Endothelial cell of umbilical vein (primary cell): ENCODE measurements at regions not wholly inside any gene's neighbourhood (a gene's known extent, or its start where the extent isn't known, plus 50 kb on each side); places are given as distances from the start of the nearest gene placed in this dataset.

ENCODE experiments used
- BruUV-seq: library from RNA; stranded (reverse); fragments of 400-500 nt; replicated peaks from 2 replicates; lab custom pipeline; 2021; lab: Mats Ljungman, UMichigan
- CTCF ChIA-PET: fragments of 300-600, 350-600 bp; sonication (Branson Sonifier 250); formaldehyde crosslinking; loops from one replicate; lab custom pipeline; 2021; ENCODE audit warnings: antibody characterized with exemption, inconsistent platforms; lab: Charles Lee
- POLR2A ChIA-PET: fragments of 300-600, 350-600 bp; sonication (Branson Sonifier 250); formaldehyde crosslinking; loops from one replicate; lab custom pipeline; 2021; ENCODE audit warnings: antibody characterized with exemption, inconsistent platforms; lab: Charles Lee
- DNase-seq: peaks from one replicate; pipeline ENCODE4 v3.0.0-alpha.2; 2011; ENCODE audit warnings: low read depth, low spot score
- FAIRE-seq: peaks from 2 replicates; lab custom pipeline; 2011; peaks lifted over from hg19 to GRCh38; lab: Jason Lieb, UNC
- H2AFZ ChIP-seq: 2 replicates; pipeline ENCODE4 v1.6.0; 2012; ENCODE audit warnings: low read depth, low read length, control low read depth, inconsistent platforms
- H3K27ac ChIP-seq: 2 replicates; pipeline ENCODE4 v1.5.1; 2011; ENCODE audit warnings: low read depth, mild to moderate bottlenecking, control low read depth, low read length, moderate library complexity; ENCODE audit not compliant: insufficient read depth
- H3K27me3 ChIP-seq, 2 experiments: 2 replicates each; pipeline versions ENCODE4 v1.6.0 to v1.6.1; 2011; ENCODE audit warnings: low read length in 2 of 2, mixed read lengths in 1 of 2; ENCODE audit not compliant: control insufficient read depth in 2 of 2, insufficient read depth in 2 of 2
- H3K36me3 ChIP-seq, 2 experiments: 2 replicates in 1 of 2; 3 replicates in 1 of 2; pipeline ENCODE4 v1.5.1; 2011; ENCODE audit warnings: low read length in 2 of 2, mild to moderate bottlenecking in 1 of 2, moderate library complexity in 1 of 2; ENCODE audit not compliant: control insufficient read depth in 2 of 2, insufficient read depth in 2 of 2; ENCODE audit errors: extremely low read depth in 1 of 2
- H3K4me1 ChIP-seq: 3 replicates; pipeline ENCODE4 v1.5.1; 2011; ENCODE audit warnings: mild to moderate bottlenecking, low read length; ENCODE audit not compliant: control insufficient read depth, insufficient read depth; ENCODE audit errors: extremely low read depth
- H3K4me2 ChIP-seq: 2 replicates; pipeline ENCODE4 v1.6.1; 2011; ENCODE audit warnings: low read length, control low read depth, mixed read lengths; ENCODE audit not compliant: insufficient read depth
- H3K4me3 ChIP-seq, 3 experiments: fragments of 200-600 bp in 1 of 3; sonication (generic), shearing (Covaris generic) in 1 of 3; replicated peaks in 1 of 3; 2 replicates each; pipeline ENCODE4 v1.5.1; 2011 to 2016; ENCODE audit warnings: control low read depth in 3 of 3, low read length in 3 of 3, mild to moderate bottlenecking in 2 of 3, inconsistent platforms in 1 of 3, low read depth in 1 of 3, moderate library complexity in 1 of 3; ENCODE audit not compliant: insufficient read depth in 1 of 3
- H3K79me2 ChIP-seq: 2 replicates; pipeline ENCODE4 v1.6.0; 2012; ENCODE audit warnings: low read length, inconsistent platforms; ENCODE audit not compliant: control insufficient read depth, insufficient read depth
- H3K9ac ChIP-seq: replicated peaks from 2 replicates; pipeline ENCODE3; 2011; ENCODE audit warnings: low read length, control low read depth; ENCODE audit not compliant: insufficient read depth; ENCODE audit errors: extremely low read depth
- H3K9me1 ChIP-seq: replicated peaks from 3 replicates; pipeline ENCODE4 v1.6.0; 2011; ENCODE audit warnings: mild to moderate bottlenecking, low read length; ENCODE audit not compliant: control insufficient read depth, insufficient read depth; ENCODE audit errors: extremely low read depth
- H3K9me3 ChIP-seq: replicated peaks from 2 replicates; pipeline ENCODE4 v1.5.1; 2012; ENCODE audit warnings: low read length, inconsistent platforms; ENCODE audit not compliant: control insufficient read depth, insufficient read depth
- H4K20me1 ChIP-seq: replicated peaks from 2 replicates; pipeline ENCODE3; 2011; ENCODE audit warnings: mild to moderate bottlenecking, low read length; ENCODE audit not compliant: control insufficient read depth, insufficient read depth; ENCODE audit errors: extremely low read depth
- CTCF ChIP-seq, 2 donors: IDR thresholded peaks; 1 replicate in 1 of 2; 2 replicates in 1 of 2; pipeline ENCODE4 v1.5.1; 2011; ENCODE audit warnings: low read length in 2 of 2, mild to moderate bottlenecking in 2 of 2, moderate library complexity in 2 of 2, control low read depth in 1 of 2, inconsistent platforms in 1 of 2, low read depth in 1 of 2; ENCODE audit not compliant: insufficient read depth in 1 of 2; ENCODE audit errors: extremely low read depth in 1 of 2
- EZH2 ChIP-seq: IDR thresholded peaks from 2 replicates; pipeline ENCODE4 v1.6.1; 2012; ENCODE audit warnings: borderline replicate concordance, low read depth, mild to moderate bottlenecking, moderate library complexity, low read length, inconsistent platforms; ENCODE audit not compliant: severe bottlenecking
- FOS ChIP-seq: IDR thresholded peaks from 2 replicates; pipeline ENCODE4 v1.6.1; 2011; ENCODE audit warnings: mild to moderate bottlenecking, low read length, moderate library complexity, borderline replicate concordance; ENCODE audit not compliant: insufficient read depth
- GATA2 ChIP-seq: IDR thresholded peaks from 2 replicates; pipeline ENCODE4 v1.7.0; 2011; ENCODE audit warnings: low read depth, mild to moderate bottlenecking, moderate library complexity, mixed read lengths, low read length; ENCODE audit not compliant: insufficient read length, insufficient read depth
- JUN ChIP-seq: IDR thresholded peaks from 2 replicates; pipeline ENCODE4 v1.6.1; 2011; ENCODE audit warnings: borderline replicate concordance, low read depth; ENCODE audit not compliant: insufficient read length, insufficient read depth
- MAX ChIP-seq: IDR thresholded peaks from 2 replicates; pipeline ENCODE4 v1.6.1; 2011; ENCODE audit not compliant: insufficient read depth, insufficient read length
- MYC ChIP-seq: IDR thresholded peaks from one replicate; pipeline ENCODE4 v1.6.1; 2011; ENCODE audit warnings: mild to moderate bottlenecking, low read depth, low read length
- POLR2A ChIP-seq: IDR thresholded peaks from 2 replicates; pipeline ENCODE4 v1.6.1; 2012; ENCODE audit warnings: low read depth, mild to moderate bottlenecking, control low read depth, low read length
- POLR2AphosphoS5 ChIP-seq: IDR thresholded peaks from 2 replicates; pipeline ENCODE4 v1.6.1; 2012; ENCODE audit warnings: low read depth, mild to moderate bottlenecking, control low read depth, low read length, moderate library complexity; ENCODE audit not compliant: insufficient read depth
- dilution Hi-C: fragments of 300-500 bp; cut with MboI; formaldehyde crosslinking; loops from one replicate; pipeline ENCODE4 v1.15.0; 2019; ENCODE audit warnings: low sequenced_read_pairs; ENCODE audit not compliant: extremely low pct_ligation_motif_present
- intact Hi-C: fragments of 100-400 bp; cut with micrococcal nuclease; formaldehyde crosslinking; loops from one replicate; pipeline ENCODE4 v1.10.0; 2022

- H3K4me3 ChIP-seq: no peak overlapping the region
- H3K9me3 ChIP-seq: no peaks in the 10 kb centered on the region
- H3K27ac ChIP-seq: no peak overlapping the region
- TF ChIP-seq JUN (no peak), EZH2 (no peak), CTCF (IDR thresholded peaks at IDR 0.05; ENCODE audit: extremely low read depth in 1 of 2, insufficient read depth in 1 of 2, low read depth in 1 of 2, low read length in 2 of 2) (no peak), GATA2 (no peak)
- ChIA-PET POLR2A (no interaction called here), CTCF (no interaction called here)
- no peaks in the 10 kb centered on the region for H3K9me1 ChIP-seq
- dilution Hi-C loops (no loop called here), intact Hi-C loops (no loop called here)
- no TSS peak for BruUV-seq
- H3K27me3 ChIP-seq: no peaks in the 10 kb centered on the region
- no peak overlapping the region for H2AFZ ChIP-seq
- no peak overlapping the region for H3K9ac ChIP-seq
- H3K4me2 ChIP-seq: no peak overlapping the region
- H4K20me1 ChIP-seq: no peaks in the 10 kb centered on the region
- H3K79me2 ChIP-seq: no peaks in the 10 kb centered on the region
- H3K4me1 ChIP-seq: no peaks in the 10 kb centered on the region
- no peak for FAIRE-seq
- no peak for DNase-seq
- no peaks in the 10 kb centered on the region for H3K36me3 ChIP-seq
These were observed 310.6 kb upstream of the SPRED2 start for GRCh38 chr2:65742977-65743376.

GRCh38 chr2:65739927-65740326 lies 307.5 kb upstream of the SPRED2 start:
- H3K36me3 ChIP-seq: no peaks in the 10 kb centered on the region
- no peak overlapping the region for H3K9ac ChIP-seq
- no peak overlapping the region for H3K4me3 ChIP-seq
- dilution Hi-C loops (no loop called here), intact Hi-C loops (no loop called here)
- H4K20me1 ChIP-seq: no peaks in the 10 kb centered on the region
- no peaks in the 10 kb centered on the region for H3K27me3 ChIP-seq
- POLR2A ChIA-PET: no interaction called here
- H3K27ac ChIP-seq: no peak overlapping the region
- H3K4me1 ChIP-seq: no peaks in the 10 kb centered on the region
- H2AFZ ChIP-seq: no peak overlapping the region
- TF ChIP-seq FOS: no peak
- TF ChIP-seq EZH2: no peak
- no peak for TF ChIP-seq MYC
- no peak for TF ChIP-seq MAX
- no peak for TF ChIP-seq JUN
- TF ChIP-seq POLR2A: no peak
- no peak for TF ChIP-seq POLR2AphosphoS5
- no peak for TF ChIP-seq CTCF (IDR thresholded peaks at IDR 0.05; ENCODE audit: extremely low read depth in 1 of 2, insufficient read depth in 1 of 2, low read depth in 1 of 2, low read length in 2 of 2)
- no peak for TF ChIP-seq GATA2
- no TSS peak for BruUV-seq
- FAIRE-seq (no peak), DNase-seq (no peak)
- CTCF ChIA-PET: no interaction called here
- H3K9me1 ChIP-seq: no peaks in the 10 kb centered on the region
- H3K79me2 ChIP-seq: no peaks in the 10 kb centered on the region
- no peak overlapping the region for H3K4me2 ChIP-seq
- no peaks in the 10 kb centered on the region for H3K9me3 ChIP-seq
